ENCODE measurements at regions not wholly inside any gene's neighbourhood (a gene's known extent, or its start where the extent isn't known, plus 50 kb on each side); places are given as distances from the start of the nearest gene placed in this dataset.

DNA sequence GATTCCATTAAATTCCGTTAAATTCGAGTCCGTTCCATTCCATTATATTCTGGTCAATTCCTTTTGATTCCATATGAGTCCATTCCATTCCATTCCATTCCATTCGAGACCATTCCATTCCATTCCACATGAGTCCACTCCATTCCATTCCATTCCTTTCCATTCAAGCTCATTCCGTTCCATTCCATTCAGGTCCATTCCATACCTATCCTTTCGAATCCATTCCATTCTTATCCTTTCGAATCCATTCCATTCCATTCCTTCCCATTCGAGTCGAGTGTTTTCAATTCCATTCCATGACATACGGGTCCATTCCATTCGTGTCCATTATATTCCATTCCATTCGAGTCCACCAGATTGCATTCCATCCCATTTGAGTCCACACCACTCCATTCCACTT is 1127.4 kb downstream of the RPIA start:
- peaks cover 63 to 76% of the 10 kb centered on the region in 2 donors for H3K9me3 ChIP-seq (replicated peaks in 1 of 2; ENCODE audit: control insufficient read depth in 1 of 2, insufficient read depth in 1 of 2, low read length in 2 of 2)
- no peaks in the 10 kb centered on the region for H3K36me3 ChIP-seq (replicated peaks in 1 of 2; ENCODE audit: control insufficient read depth in 1 of 2, insufficient read depth in 2 of 2, low read length in 2 of 2)
- no peaks in the 10 kb centered on the region for H3K36me3 Mint-ChIP-seq
- H3K4me3 Mint-ChIP-seq = no peak overlapping the region
- H3K4me1 ChIP-seq (ENCODE audit: control insufficient read depth in 1 of 2, insufficient read depth in 2 of 2, low read length in 2 of 2) = no peaks in the 10 kb centered on the region
- no peaks in the 10 kb centered on the region for H3K79me2 ChIP-seq (ENCODE audit: insufficient read depth, low read length)
- no peaks in the 10 kb centered on the region for H3K4me1 Mint-ChIP-seq
- no peaks in the 10 kb centered on the region for H4K20me1 ChIP-seq (ENCODE audit: insufficient read depth, low read length)
- no peak overlapping the region for H3K9ac ChIP-seq (ENCODE audit: insufficient read depth, low read length, poor library complexity, severe bottlenecking)
- H3K4me2 ChIP-seq (replicated peaks; ENCODE audit: extremely low read depth, low read length, poor library complexity, severe bottlenecking) = no peak overlapping the region
- intact Hi-C loops (cut with micrococcal nuclease) = no loop called here
- no peak overlapping the region for H3K27ac Mint-ChIP-seq
- H3K4me3 ChIP-seq (replicated peaks in 1 of 3; ENCODE audit: low read depth in 2 of 3, low read length in 3 of 3) = no peak overlapping the region
- no peak overlapping the region for H3K27ac ChIP-seq (ENCODE audit: low read depth in 1 of 2, low read length in 2 of 2)
- H3K27me3 Mint-ChIP-seq (ENCODE audit: low read depth in 3 of 3) = peaks cover 0 to 3% (median 0%) of the 10 kb centered on the region in 3 donors
- WGBS (ENCODE audit: insufficient coverage) = 85% methylated on average over 12 of the region's 12 CpGs
- TF ChIP-seq, protein P1, sequence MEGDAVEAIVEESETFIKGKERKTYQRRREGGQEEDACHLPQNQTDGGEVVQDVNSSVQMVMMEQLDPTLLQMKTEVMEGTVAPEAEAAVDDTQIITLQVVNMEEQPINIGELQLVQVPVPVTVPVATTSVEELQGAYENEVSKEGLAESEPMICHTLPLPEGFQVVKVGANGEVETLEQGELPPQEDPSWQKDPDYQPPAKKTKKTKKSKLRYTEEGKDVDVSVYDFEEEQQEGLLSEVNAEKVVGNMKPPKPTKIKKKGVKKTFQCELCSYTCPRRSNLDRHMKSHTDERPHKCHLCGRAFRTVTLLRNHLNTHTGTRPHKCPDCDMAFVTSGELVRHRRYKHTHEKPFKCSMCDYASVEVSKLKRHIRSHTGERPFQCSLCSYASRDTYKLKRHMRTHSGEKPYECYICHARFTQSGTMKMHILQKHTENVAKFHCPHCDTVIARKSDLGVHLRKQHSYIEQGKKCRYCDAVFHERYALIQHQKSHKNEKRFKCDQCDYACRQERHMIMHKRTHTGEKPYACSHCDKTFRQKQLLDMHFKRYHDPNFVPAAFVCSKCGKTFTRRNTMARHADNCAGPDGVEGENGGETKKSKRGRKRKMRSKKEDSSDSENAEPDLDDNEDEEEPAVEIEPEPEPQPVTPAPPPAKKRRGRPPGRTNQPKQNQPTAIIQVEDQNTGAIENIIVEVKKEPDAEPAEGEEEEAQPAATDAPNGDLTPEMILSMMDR (IDR thresholded peaks at IDR 0.05) = no peak
- no peak for DNase-seq
- H3K9me3 Mint-ChIP-seq = peaks cover 61 to 95% (median 89%) of the 10 kb centered on the region in 7 donors
- no peak overlapping the region for H2AFZ ChIP-seq (ENCODE audit: insufficient read depth, low read depth, low read length, poor library complexity, severe bottlenecking)
- no peaks in the 10 kb centered on the region for H3K27me3 ChIP-seq (ENCODE audit: control insufficient read depth in 2 of 2, insufficient read depth in 2 of 2, low read length in 2 of 2)

DNA sequence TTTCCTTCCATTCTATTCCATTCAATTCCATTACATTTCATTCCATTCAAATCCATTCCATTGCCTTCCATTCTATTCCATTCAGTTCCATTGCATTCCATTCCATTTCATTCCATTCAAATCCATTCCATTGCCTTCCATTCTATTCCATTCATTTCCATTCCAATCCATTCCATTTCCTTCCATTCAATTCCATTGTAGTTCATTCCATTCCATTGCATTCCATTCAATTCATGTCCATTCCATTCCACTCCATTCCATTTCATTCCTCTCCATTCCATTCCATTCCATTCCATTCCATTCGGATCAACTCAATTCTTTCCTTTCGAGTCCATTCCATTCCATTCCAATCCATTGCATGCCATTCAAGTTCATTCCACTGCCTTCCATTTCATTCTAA is 1128.3 kb downstream of the RPIA start:
- no peaks in the 10 kb centered on the region for H4K20me1 ChIP-seq (ENCODE audit: insufficient read depth, low read length)
- H3K27ac ChIP-seq (ENCODE audit: low read depth in 1 of 2, low read length in 2 of 2) = no peak overlapping the region
- H3K4me1 Mint-ChIP-seq = no peaks in the 10 kb centered on the region
- no peak overlapping the region for H2AFZ ChIP-seq (ENCODE audit: insufficient read depth, low read depth, low read length, poor library complexity, severe bottlenecking)
- no peak for DNase-seq
- no peak overlapping the region for H3K27ac Mint-ChIP-seq
- H3K4me1 ChIP-seq (ENCODE audit: control insufficient read depth in 1 of 2, insufficient read depth in 2 of 2, low read length in 2 of 2) = no peaks in the 10 kb centered on the region
- peaks cover 53 to 93% (median 86%) of the 10 kb centered on the region in 7 donors for H3K9me3 Mint-ChIP-seq
- no peaks in the 10 kb centered on the region for H3K36me3 Mint-ChIP-seq
- 92% methylated on average over 2 of the region's 2 CpGs for WGBS (ENCODE audit: insufficient coverage)
- no peaks in the 10 kb centered on the region for H3K36me3 ChIP-seq (replicated peaks in 1 of 2; ENCODE audit: control insufficient read depth in 1 of 2, insufficient read depth in 2 of 2, low read length in 2 of 2)
- H3K27me3 Mint-ChIP-seq (ENCODE audit: low read depth in 3 of 3) = peaks cover 0 to 3% (median 0%) of the 10 kb centered on the region in 3 donors
- H3K4me2 ChIP-seq (replicated peaks; ENCODE audit: extremely low read depth, low read length, poor library complexity, severe bottlenecking) = no peak overlapping the region
- H3K9ac ChIP-seq (ENCODE audit: insufficient read depth, low read length, poor library complexity, severe bottlenecking) = no peak overlapping the region
- intact Hi-C loops (cut with micrococcal nuclease) = no loop called here
- no peak overlapping the region for H3K4me3 ChIP-seq (replicated peaks in 1 of 3; ENCODE audit: low read depth in 2 of 3, low read length in 3 of 3)
- peaks cover 55 to 67% of the 10 kb centered on the region in 2 donors for H3K9me3 ChIP-seq (replicated peaks in 1 of 2; ENCODE audit: control insufficient read depth in 1 of 2, insufficient read depth in 1 of 2, low read length in 2 of 2)
- TF ChIP-seq, protein P1 (IDR thresholded peaks at IDR 0.05) = no peak
- H3K79me2 ChIP-seq (ENCODE audit: insufficient read depth, low read length) = no peaks in the 10 kb centered on the region
- no peaks in the 10 kb centered on the region for H3K27me3 ChIP-seq (ENCODE audit: control insufficient read depth in 2 of 2, insufficient read depth in 2 of 2, low read length in 2 of 2)
- no peak overlapping the region for H3K4me3 Mint-ChIP-seq

All from CD14-positive monocyte (primary cell).